ENCODE measurements at regions not wholly inside any gene's neighbourhood (a gene's known extent, or its start where the extent isn't known, plus 50 kb on each side); places are given as distances from the start of the nearest gene placed in this dataset.

DNA sequence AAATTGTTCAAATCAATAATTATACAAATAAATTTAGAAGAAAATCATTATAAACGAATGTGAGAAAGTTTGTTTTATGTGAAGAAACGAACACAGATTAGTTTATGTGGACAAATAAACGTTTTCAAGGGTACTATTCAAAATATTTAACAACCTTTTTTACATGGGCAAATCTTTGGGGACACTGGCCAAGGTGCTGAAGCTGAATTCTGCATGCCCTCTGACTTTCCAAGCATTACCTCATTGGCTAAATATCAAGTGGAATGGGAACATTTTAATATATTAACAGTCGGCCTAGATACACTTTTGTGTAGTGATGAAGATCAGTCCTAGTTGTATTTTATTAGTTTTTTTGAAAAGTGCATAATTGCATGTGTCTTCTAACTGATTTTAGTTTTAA is 636.4 kb upstream of the DPPA4 start:
- TF ChIP-seq EZH2phosphoT487 (IDR thresholded peaks at IDR 0.05; ENCODE audit: borderline replicate concordance, low read depth, low read length) (no peak), CTCF (conservative IDR thresholded peaks at IDR 0.05; ENCODE audit: low read length) (no peak)
